ENCODE measurements at regions not wholly inside any gene's neighbourhood (a gene's known extent, or its start where the extent isn't known, plus 50 kb on each side); places are given as distances from the start of the nearest gene placed in this dataset.
A peak's percentile ranks its signal among the peaks of the same experiment; 100 is the strongest.
"Not testable (repeated sequence)": the region's sequence is repeated elsewhere in the genome, so short reads cannot be mapped to it uniquely, and the experiment has no call there.

DNA sequence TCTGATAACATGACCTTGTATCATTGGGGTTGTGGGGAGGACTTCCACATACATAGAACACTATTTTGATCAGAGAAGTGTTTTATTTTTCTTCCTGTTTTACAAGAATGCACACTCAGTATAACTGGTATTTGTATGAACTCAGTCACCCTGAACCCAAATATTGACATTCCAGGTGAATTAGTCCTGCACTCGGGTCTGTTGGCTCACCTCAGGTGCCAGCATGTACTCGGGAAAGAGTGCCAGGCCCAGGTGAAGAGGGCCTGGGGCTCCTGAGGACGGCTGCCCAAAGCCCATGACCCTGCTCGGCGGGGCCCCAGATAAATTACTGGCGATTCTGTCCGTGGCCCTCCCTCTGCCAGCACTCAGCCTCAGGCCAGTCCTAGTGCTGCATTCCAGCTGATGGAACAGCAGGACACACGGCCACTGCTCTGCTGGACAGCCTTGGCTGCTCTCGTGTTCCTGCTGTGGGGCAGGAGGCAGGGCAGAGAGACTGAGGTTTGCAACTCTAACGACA lies 75.4 kb upstream of the TMPRSS2 start:
- DNase-seq: peak; percentile 31

DNA sequence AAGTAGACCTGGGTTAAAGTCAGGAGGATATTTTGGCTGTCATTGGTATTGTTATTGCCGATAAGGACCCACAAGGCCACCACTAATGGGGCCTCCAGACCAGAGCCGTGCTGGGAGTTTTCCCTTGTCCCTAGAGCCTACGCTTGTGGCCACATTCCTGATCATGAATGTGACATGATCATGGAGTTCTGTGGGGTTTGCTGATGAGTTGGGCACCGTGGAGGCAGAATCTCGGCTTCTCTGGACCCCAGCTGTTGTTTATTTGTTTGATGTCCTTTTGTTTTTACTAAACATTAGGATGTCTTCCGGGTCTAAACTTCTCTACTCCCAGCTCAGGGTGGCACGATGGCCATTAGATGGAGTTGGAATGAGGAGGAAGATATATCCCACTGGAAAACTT lies 74.9 kb upstream of the TMPRSS2 start:
- no peak for DNase-seq

DNA sequence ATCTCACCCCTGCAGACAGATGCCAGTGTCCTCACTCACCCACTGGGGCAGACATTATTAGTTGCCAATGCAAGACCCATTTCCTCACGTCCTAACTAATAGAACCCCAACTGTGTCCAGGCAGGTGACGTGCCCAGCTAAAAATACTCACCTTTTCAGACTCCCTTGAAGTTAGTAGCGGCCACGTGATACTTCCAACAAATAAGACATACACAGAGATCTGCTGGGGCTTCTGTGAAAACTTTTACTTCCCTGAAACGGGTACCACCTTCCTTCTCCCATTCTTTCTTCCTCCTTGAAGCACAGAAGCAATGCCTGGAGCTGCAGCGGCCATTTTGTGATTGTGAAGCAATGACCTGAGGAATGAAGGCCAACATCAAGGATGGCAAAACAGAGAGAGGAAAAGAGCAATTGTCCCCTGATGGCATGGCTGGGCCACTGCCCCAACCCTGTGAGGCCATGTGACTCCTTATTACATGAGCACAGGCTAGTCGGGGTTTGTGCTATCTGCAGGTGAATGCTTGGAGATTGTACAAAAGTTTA lies 74.4 kb upstream of the TMPRSS2 start:
- no peak for DNase-seq

DNA sequence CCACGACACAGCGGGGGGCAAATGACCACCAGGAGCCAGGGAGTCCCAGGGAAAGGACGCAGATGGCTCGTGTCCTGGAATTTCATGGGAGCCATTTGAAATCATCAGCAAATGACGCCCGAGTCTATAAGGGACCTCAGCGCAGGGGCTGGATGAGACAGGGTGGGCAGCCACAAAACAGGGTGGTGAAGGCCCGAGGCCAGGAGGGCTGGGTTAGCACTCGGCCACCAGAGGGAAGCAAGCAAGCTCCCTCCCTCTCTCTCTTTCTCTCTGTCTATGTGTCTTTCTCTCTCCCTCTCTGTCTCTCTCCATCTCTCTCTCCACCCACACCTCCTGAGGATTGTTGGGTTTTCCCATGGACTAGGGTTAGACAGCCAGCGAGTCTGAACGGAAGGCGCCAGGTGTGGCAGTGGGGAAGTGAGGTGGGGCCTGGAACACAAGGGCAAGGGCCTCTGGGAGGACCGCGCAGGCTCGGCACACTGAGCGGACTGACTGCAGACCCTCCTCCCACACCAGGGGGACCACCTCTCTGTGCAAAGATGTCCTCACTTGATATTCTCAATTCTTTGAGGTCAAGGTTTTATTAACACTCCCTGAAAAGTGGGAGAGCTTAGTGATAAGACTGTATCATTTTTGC lies 73.8 kb upstream of the TMPRSS2 start:
- no peak for DNase-seq

DNA sequence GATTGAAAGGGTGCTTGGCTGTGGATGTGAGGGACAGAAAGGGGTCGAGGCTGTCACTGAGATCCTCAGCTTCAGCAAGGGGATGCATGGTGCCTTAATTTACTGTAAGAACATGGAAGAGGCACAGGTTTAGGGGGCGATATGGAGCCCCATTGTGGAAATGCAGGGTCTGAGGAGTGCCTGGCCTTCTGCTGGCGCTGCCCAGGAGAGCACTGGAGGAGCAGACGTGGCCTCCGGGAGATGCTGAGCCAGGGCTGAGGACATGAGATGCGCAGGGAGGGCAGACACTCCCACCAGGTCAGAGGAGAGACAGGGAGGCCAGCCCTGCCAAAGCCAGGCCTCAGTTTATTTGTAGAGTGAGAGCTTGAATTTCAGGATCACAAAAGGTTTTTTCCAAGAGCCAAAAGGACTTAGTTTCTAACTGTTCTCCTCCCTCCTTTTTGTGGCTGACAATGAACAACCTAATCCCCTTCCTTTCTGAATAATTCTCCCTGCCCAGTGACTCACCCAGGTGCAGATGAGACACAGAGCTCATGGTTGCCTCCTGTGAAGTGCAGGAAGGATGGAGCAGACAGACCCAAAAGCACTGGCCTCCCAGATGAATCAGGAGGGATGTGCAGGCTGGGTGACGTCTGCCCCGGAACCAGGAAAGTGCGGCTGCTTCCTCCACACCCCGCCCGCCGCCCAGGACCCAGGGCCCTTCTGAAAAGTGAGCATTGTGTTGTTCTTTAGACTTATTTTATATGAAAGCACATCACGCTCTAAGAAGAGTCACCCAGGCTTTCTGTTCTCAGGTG lies 73.0 kb upstream of the TMPRSS2 start:
- no peak for DNase-seq

DNA sequence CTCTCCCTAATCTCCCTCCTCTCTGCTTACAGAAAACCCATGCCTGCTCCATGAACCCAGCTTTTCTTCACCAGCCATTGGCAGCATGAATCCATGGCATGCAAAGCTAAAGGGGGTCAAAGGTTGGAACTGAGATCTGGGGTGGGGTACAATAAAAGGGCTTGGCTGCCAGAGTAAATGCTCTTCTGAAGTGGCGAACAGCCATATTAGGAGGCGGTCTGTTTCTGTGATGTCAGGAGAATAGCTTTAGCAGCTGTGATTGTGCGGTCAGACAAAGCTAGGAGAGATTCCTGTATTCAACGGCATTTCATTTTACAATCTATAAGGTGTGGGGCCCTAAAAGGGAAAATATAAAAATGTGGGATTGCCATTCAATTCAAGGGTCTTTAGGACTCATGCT lies 71.7 kb upstream of the TMPRSS2 start:
- no peak for DNase-seq

DNA sequence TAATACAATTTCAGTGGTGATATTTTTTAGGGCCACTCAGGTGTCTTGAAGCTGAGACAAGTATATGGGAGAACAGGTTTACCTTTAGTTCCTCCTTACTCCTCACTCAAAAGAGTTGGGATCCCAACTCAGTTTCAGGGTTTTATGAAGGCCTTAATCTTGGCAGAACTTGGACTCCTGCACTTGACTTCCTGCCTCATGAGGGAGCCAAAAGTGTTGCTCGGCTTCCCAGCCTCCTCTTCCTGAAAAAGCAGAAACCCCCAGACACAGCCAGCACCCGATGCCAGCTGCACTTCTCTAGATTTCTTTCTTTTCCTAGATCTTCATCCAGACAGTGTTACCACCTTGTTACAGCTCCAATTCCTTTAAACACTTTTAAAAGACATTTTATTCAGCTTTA lies 70.8 kb upstream of the TMPRSS2 start:
- DNase-seq: no peak

DNA sequence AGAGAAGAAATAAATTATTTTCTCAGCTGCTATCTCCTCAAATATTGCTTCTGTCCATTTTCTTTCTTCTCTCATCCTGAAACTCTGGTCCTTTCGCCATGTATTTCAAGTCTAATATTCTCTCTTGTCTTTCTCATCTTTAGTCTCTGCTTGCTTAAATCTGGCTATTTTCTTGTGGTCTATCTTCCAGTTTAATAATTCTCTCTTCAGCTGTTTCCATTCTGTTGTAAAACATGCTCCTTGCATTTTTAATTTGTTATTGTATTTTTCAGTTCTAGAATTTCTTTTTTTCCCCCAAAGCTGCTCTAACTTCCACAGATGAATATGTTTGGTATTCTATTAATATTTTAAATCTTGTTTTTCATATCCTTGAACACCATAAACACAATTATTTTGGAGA lies 70.1 kb upstream of the TMPRSS2 start:
- no peak for DNase-seq

DNA sequence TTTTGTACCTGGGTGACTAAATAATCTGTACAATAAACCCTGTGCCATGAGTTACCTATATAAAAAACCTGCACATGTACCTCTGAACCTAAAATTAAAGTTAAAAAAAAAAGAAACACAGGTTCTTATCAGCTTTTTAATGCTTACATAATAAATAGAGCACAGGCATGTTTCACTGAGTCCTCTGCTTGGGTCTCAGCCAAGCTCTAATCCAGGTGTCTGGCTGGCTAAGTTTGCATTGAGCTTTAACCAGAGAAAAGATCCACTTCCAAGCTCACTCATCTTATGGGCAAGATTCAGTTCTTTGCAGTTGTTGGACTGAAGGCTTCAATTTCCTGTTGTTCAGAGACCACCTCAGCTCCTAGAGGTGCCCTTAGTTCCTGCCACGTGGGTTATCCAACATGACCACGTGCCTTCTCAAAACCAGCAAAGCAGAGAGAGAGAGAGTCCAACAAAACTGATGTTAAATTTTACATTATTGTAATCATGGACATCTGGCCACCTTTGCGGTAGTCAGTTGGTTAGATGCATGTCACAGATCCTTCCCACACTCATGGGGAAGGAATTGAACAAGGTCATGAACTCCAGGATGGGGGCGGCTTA lies 68.2 kb upstream of the TMPRSS2 start:
- DNase-seq: no peak

DNA sequence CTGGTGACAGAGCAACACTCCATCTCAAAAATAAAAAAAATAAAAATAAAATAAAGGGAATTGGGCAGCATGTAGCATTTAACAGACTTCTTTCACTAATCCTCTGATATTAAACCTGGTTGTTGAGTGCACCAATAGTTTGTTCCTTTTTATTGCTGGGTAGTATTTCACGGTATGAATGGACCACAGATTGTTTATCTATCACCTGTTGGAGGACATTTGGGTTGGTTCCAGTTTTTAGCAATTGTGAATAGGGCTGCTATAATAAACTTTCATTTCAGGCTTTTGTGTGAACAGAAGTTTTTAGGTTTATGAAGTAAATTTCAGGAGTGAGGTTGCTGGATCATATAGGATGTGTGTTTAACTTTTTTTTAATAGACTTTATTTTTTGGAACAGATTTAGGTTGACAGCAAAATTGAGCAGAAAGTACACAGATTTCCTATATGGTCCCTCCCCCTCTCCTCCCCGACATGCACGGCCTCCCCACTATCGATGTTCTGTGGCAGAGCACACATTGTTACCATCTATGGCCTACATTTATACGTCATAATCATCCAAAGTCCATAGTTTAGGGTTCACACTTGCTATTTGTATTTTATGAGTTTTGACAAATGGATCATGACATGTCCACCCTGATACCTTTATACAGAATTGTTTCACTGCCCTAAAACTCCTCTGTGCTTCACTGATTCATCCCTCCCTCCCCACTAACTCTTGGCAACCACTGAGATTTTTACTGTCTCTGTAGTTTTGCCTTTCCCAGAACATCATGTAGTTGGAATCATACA lies 66.1 kb upstream of the TMPRSS2 start:
- no peak for DNase-seq

DNA sequence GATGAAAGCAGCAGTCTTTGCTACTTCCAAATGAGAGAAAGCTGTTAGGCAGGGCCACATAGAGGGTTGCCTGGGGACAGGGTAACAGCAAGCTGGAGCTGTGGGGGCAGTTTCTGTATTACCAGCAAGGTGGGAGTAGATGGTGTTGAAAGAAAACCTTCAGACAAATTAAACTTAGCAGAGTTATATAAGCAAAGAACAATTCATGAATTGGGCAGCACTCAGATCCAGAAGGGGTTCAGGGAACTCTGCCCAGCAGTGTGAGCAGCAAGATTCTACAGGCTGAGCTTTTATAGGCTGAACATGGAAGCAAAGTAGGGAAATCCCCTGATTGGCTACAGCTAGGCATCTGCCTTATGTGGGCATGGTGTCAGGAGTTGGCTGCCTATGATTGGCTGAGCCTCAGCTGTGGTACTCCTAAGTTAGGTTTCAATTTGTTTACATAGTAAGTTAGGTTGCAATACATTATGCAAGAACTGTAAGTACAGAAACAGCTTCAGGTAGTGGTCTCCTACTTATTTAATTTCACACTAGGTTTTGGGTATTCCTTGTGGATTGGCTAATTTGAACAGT lies 64.1 kb upstream of the TMPRSS2 start:
- no peak for DNase-seq

DNA sequence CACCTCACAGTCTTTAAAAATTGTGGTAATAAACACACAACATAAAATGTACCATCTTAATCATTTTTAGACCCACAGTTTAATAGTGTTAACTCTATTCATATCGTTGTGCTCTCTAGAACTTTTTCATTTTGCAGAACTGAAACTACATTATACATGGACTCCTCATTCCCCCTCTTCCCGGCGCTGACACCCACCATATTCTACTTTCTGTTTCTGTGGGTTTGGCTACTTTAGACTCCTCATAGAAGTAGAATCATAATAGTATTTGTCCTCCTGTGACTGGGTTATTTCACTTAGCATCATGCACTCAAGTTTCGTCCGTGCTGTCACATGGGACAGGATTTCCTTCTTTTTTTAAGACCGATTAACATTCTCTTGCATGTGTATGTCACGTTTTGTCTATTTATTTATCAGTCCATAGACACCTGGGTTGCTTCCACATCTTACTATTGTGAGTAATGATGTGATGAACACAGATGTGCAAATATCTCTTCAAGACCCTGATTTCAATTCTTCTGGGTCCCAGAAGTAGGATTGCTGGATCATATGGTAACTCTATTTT lies 62.9 kb upstream of the TMPRSS2 start:
- no peak for DNase-seq

DNA sequence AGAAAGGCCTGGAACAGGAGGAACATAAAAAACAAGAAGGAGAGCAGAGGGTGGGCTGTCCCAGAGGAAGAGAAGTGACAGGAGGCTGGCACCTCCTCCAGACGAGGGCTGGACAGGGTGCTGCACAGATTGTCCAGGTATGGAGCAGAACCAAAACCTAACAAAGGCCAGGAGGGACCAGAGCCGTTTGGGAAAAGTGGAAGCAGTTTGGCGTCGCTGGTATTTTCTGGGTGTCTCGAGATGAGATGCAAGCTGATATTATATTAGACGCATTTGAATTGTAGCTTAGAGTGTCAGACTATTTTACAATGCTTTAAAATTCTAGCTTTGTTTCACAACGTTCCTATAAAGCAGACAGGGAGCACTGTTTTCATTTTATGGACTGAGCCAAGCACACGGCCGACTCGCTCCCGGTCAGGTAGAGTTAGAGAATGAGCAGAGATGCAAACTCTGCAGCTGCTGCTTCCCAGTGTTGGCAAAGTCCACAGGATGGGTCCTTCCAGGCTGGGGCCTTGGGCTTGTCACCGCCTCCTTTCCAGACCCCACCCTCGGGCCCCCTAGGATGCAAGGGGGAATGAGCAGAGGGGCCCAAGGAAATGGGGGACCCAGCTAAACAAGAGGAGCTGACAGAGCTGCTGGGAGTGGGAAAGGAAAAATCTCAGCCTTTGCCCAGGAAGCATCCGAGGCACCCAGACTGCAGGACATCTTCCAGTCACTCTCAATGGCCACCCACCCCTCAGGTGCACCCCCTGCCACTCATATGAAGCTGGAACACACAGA lies 60.8 kb upstream of the TMPRSS2 start:
- no peak for DNase-seq

DNA sequence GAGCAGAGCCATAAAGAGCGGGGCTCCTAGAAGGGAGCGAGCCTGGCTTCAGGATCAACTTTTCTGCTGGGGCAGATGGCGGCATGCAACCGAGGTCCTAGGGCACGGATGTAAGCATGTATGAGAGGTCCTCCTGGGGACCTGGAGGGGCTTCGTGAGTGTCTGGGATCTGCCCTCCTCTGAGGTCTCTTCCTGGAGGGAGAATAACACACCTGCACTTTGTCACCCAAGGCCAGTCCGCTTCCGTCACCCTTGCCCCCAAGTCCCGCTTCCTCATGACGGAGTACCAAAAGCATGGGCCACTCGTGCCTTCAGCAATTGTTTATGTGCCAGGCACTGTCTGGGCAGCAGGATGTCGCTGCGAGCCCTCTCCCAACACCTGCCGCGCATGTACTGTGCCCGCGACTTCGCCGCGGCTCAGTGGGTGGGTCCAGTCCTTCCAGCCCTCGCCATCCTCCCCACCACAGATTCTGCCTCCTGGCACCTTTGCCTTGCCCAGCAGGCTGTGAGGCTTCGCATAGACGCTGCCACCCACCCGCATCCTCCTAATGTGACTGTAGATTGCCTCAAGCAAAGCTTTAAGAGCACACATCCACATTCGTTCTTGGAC lies 60.0 kb upstream of the TMPRSS2 start:
- DNase-seq: no peak

DNA sequence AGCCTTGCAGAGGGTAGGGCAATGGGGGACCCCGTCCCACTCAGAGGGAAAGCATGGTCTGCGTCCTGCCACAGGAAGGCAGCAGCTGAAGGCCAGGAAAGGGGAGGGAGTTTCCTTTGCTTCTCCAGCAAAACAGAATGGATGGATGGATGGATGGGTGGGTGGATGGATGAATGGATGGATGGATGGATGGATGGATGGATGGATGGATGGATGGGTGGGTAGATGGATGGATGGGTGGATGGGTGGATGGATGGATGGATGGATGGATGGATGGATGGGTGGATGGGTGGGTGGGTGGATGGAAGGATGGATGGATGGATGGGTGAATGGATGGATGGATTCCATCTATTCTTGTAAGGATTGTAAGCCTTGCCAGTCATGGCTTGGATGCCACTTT lies 59.3 kb upstream of the TMPRSS2 start:
- not testable (repeated sequence) for DNase-seq

DNA sequence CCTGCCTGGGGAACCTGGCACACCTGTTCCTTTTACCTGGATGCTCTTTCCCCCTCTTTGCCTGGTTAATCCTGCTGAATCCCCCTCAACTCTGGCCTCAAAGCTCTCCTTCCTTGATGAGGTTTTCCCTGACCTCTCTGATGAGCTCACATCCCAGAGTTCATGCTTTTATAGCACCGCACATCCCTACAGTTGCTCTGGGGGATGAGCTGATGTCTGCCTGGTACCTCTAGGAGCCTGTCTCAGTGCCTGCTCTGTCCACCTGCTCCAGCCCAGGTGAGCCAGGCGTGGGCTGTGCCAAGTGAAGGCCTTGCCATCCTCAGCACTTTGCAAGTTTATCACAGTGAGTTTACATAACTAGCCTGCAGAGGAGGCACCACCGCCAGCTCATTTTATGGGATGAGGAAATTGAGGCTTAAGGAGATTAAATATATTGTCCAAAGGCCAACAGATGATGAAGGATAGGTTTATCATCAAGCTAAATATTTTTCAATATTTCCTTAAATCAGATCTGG lies 58.6 kb upstream of the TMPRSS2 start:
- DNase-seq: no peak

DNA sequence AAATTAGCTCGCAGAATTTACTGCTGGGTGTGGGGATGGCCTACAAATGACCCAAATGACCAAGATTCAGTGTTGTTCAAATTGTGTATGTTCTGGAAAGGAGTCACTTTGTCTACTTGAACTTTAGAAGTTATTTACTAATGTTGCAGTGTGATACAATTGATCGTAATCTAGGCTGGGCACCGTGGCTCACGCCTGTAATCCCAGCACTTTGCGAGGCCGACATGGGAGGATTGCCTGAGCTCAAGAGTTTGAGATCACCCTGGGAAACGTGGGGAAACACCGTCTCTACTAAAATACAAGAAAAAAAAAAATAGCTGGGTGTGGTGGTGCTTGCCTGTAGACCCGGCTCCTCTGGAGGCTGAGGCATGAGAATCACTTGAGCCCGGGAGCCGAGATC lies 57.6 kb upstream of the TMPRSS2 start:
- no peak for DNase-seq

DNA sequence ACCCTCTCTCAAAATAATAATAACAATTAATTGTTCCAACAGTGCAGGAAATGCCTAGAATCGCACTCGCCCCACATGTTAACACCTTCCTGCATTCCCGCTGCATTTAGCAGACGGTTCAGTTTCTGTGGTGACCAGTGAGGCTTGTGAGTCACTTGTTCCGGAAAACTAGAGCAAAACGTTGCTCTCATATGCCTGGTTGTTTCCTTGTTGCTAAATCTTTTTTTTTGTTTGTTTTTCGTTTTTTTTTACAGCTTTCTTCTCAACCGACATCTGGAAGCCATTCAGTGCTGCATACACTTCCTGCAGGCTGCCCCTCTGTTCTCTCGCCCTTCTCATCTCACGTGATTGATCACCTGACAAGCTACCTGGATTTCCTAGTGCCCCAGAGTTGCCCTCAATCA lies 56.9 kb upstream of the TMPRSS2 start:
- DNase-seq: no peak

DNA sequence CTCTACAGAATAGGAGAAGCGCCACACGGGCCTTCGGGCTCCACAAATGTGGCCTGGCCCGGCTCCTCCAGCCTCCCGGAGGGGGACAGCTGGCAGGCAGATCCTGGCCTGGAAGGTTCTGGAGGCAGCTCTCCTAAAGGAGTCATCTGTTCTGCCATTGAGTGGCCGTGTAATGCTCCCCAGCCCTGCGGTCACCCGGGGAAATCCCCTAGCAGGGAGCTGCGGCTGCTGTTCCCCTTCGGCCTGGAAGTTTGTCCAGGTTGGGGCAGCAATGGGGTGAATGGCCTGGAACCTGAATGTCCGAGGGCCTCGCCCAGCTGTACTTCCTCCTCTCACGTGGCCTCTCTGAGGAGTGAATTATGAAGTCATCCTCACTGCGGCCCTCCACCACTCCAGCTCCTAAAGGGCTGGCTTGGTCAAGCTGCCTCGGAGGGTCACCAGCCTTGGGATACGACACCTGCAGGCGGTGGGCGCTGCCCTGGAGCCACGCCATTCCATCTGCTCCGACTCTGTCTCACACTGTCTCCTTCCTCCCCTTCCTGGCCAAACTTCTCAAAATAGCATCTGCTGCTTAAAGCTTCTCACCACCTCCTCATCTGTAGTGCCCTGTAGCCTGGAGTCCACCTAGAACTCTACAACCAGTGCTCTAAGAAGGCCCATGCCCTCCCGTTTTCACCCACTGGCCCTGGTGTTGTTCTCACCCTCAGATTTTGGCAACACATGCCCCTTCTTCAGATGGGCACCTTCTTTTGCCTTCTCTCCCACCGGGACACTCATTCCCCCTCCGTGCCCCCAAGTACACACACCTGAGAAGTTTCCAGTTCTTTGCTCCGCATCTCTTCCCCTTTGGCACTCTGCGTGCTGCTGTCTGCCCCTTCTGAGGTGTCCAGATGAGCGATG lies 54.4 kb upstream of the TMPRSS2 start:
- DNase-seq: no peak

DNA sequence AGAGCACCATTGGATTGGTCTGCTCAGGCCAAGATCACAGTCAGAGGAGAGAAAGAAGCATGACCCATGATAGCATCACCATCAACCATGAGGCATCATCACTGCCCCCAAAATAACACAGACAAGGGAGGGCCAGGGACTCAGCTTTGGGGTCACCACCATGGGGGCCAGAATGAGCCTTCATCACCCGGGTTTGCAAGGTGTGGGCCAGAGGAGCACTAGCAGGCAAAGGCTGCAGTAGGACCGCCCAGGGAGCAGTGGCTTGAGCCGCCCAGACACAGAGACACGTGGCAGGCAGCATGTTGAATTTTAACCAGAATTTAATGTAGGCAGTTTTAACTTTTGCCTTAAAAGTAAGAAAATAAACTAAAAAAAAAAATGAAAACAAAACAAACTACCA lies 53.7 kb upstream of the TMPRSS2 start:
- no peak for DNase-seq
